Endothelial cell of umbilical vein (primary cell): ENCODE measurements at regions not wholly inside any gene's neighbourhood (a gene's known extent, or its start where the extent isn't known, plus 50 kb on each side); places are given as distances from the start of the nearest gene placed in this dataset.

Experiments
- BruUV-seq: library from RNA; stranded (reverse); fragments of 400-500 nt; replicated peaks from 2 replicates; lab custom pipeline; 2021; lab: Mats Ljungman, UMichigan
- CTCF ChIA-PET: fragments of 300-600, 350-600 bp; sonication (Branson Sonifier 250); formaldehyde crosslinking; loops from one replicate; lab custom pipeline; 2021; ENCODE audit warnings: antibody characterized with exemption, inconsistent platforms; lab: Charles Lee
- POLR2A ChIA-PET: fragments of 300-600, 350-600 bp; sonication (Branson Sonifier 250); formaldehyde crosslinking; loops from one replicate; lab custom pipeline; 2021; ENCODE audit warnings: antibody characterized with exemption, inconsistent platforms; lab: Charles Lee
- DNase-seq: peaks from one replicate; pipeline ENCODE4 v3.0.0-alpha.2; 2011; ENCODE audit warnings: low read depth, low spot score
- FAIRE-seq: peaks from 2 replicates; lab custom pipeline; 2011; peaks lifted over from hg19 to GRCh38; lab: Jason Lieb, UNC
- H2AFZ ChIP-seq: 2 replicates; pipeline ENCODE4 v1.6.0; 2012; ENCODE audit warnings: low read depth, low read length, control low read depth, inconsistent platforms
- H3K27ac ChIP-seq: 2 replicates; pipeline ENCODE4 v1.5.1; 2011; ENCODE audit warnings: low read depth, mild to moderate bottlenecking, control low read depth, low read length, moderate library complexity; ENCODE audit not compliant: insufficient read depth
- H3K27me3 ChIP-seq, 2 experiments: 2 replicates each; pipeline versions ENCODE4 v1.6.0 to v1.6.1; 2011; ENCODE audit warnings: low read length in 2 of 2, mixed read lengths in 1 of 2; ENCODE audit not compliant: control insufficient read depth in 2 of 2, insufficient read depth in 2 of 2
- H3K36me3 ChIP-seq, 2 experiments: 2 replicates in 1 of 2; 3 replicates in 1 of 2; pipeline ENCODE4 v1.5.1; 2011; ENCODE audit warnings: low read length in 2 of 2, mild to moderate bottlenecking in 1 of 2, moderate library complexity in 1 of 2; ENCODE audit not compliant: control insufficient read depth in 2 of 2, insufficient read depth in 2 of 2; ENCODE audit errors: extremely low read depth in 1 of 2
- H3K4me1 ChIP-seq: 3 replicates; pipeline ENCODE4 v1.5.1; 2011; ENCODE audit warnings: mild to moderate bottlenecking, low read length; ENCODE audit not compliant: control insufficient read depth, insufficient read depth; ENCODE audit errors: extremely low read depth
- H3K4me2 ChIP-seq: 2 replicates; pipeline ENCODE4 v1.6.1; 2011; ENCODE audit warnings: low read length, control low read depth, mixed read lengths; ENCODE audit not compliant: insufficient read depth
- H3K4me3 ChIP-seq, 3 experiments: fragments of 200-600 bp in 1 of 3; sonication (generic), shearing (Covaris generic) in 1 of 3; replicated peaks in 1 of 3; 2 replicates each; pipeline ENCODE4 v1.5.1; 2011 to 2016; ENCODE audit warnings: control low read depth in 3 of 3, low read length in 3 of 3, mild to moderate bottlenecking in 2 of 3, inconsistent platforms in 1 of 3, low read depth in 1 of 3, moderate library complexity in 1 of 3; ENCODE audit not compliant: insufficient read depth in 1 of 3
- H3K79me2 ChIP-seq: 2 replicates; pipeline ENCODE4 v1.6.0; 2012; ENCODE audit warnings: low read length, inconsistent platforms; ENCODE audit not compliant: control insufficient read depth, insufficient read depth
- H3K9ac ChIP-seq: replicated peaks from 2 replicates; pipeline ENCODE3; 2011; ENCODE audit warnings: low read length, control low read depth; ENCODE audit not compliant: insufficient read depth; ENCODE audit errors: extremely low read depth
- H3K9me1 ChIP-seq: replicated peaks from 3 replicates; pipeline ENCODE4 v1.6.0; 2011; ENCODE audit warnings: mild to moderate bottlenecking, low read length; ENCODE audit not compliant: control insufficient read depth, insufficient read depth; ENCODE audit errors: extremely low read depth
- H3K9me3 ChIP-seq: replicated peaks from 2 replicates; pipeline ENCODE4 v1.5.1; 2012; ENCODE audit warnings: low read length, inconsistent platforms; ENCODE audit not compliant: control insufficient read depth, insufficient read depth
- H4K20me1 ChIP-seq: replicated peaks from 2 replicates; pipeline ENCODE3; 2011; ENCODE audit warnings: mild to moderate bottlenecking, low read length; ENCODE audit not compliant: control insufficient read depth, insufficient read depth; ENCODE audit errors: extremely low read depth
- EZH2 ChIP-seq: IDR thresholded peaks from 2 replicates; pipeline ENCODE4 v1.6.1; 2012; ENCODE audit warnings: borderline replicate concordance, low read depth, mild to moderate bottlenecking, moderate library complexity, low read length, inconsistent platforms; ENCODE audit not compliant: severe bottlenecking
- FOS ChIP-seq: IDR thresholded peaks from 2 replicates; pipeline ENCODE4 v1.6.1; 2011; ENCODE audit warnings: mild to moderate bottlenecking, low read length, moderate library complexity, borderline replicate concordance; ENCODE audit not compliant: insufficient read depth
- GATA2 ChIP-seq: IDR thresholded peaks from 2 replicates; pipeline ENCODE4 v1.7.0; 2011; ENCODE audit warnings: low read depth, mild to moderate bottlenecking, moderate library complexity, mixed read lengths, low read length; ENCODE audit not compliant: insufficient read length, insufficient read depth
- JUN ChIP-seq: IDR thresholded peaks from 2 replicates; pipeline ENCODE4 v1.6.1; 2011; ENCODE audit warnings: borderline replicate concordance, low read depth; ENCODE audit not compliant: insufficient read length, insufficient read depth
- MYC ChIP-seq: IDR thresholded peaks from one replicate; pipeline ENCODE4 v1.6.1; 2011; ENCODE audit warnings: mild to moderate bottlenecking, low read depth, low read length
- POLR2A ChIP-seq: IDR thresholded peaks from 2 replicates; pipeline ENCODE4 v1.6.1; 2012; ENCODE audit warnings: low read depth, mild to moderate bottlenecking, control low read depth, low read length
- POLR2AphosphoS5 ChIP-seq: IDR thresholded peaks from 2 replicates; pipeline ENCODE4 v1.6.1; 2012; ENCODE audit warnings: low read depth, mild to moderate bottlenecking, control low read depth, low read length, moderate library complexity; ENCODE audit not compliant: insufficient read depth
- dilution Hi-C: fragments of 300-500 bp; cut with MboI; formaldehyde crosslinking; loops from one replicate; pipeline ENCODE4 v1.15.0; 2019; ENCODE audit warnings: low sequenced_read_pairs; ENCODE audit not compliant: extremely low pct_ligation_motif_present
- intact Hi-C: fragments of 100-400 bp; cut with micrococcal nuclease; formaldehyde crosslinking; loops from one replicate; pipeline ENCODE4 v1.10.0; 2022
- TF ChIP-seq, protein P1 (sequence below), 2 donors: IDR thresholded peaks; 1 replicate in 1 of 2; 2 replicates in 1 of 2; pipeline ENCODE4 v1.5.1; 2011; ENCODE audit warnings: low read length in 2 of 2, mild to moderate bottlenecking in 2 of 2, moderate library complexity in 2 of 2, control low read depth in 1 of 2, inconsistent platforms in 1 of 2, low read depth in 1 of 2; ENCODE audit not compliant: insufficient read depth in 1 of 2; ENCODE audit errors: extremely low read depth in 1 of 2
- TF ChIP-seq, protein P2 (sequence below): IDR thresholded peaks from 2 replicates; pipeline ENCODE4 v1.6.1; 2011; ENCODE audit not compliant: insufficient read depth, insufficient read length

DNA sequence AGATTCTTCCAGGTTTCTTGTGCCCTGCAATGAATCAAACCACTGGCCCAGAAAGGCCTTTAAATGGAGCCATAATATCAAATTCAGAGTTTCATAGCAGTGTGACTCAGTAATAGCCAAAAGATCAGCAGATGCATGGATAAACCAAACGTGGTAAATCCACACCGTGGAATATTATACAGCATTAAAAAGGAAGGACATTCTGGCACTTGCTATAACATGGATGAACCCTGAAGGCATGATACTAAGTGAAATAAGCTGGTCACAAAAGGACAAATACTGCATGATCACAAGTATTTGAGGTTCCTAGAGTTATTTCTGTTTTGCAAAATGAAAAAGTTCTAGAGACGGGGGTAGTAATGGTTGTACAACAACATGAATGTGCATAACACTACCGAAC is 140.1 kb downstream of the TOMM20 start:
- H3K4me3 ChIP-seq, result no peak overlapping the region
- FAIRE-seq (no peak), DNase-seq (no peak)
- TF ChIP-seq JUN, result no peak
- dilution Hi-C loops, result loop anchor here (25.0 kb wide), 1 partner anchor 376 kb away; the partner anchor contains the start of gene IRF2BP2
- H4K20me1 ChIP-seq, result no peaks in the 10 kb centered on the region
- H3K79me2 ChIP-seq, result no peaks in the 10 kb centered on the region
- H3K9me1 ChIP-seq, result no peaks in the 10 kb centered on the region
- no peak overlapping the region for H3K4me2 ChIP-seq
- no peaks in the 10 kb centered on the region for H3K36me3 ChIP-seq
- BruUV-seq, result no TSS peak
- intact Hi-C loops, result no loop called here
- peak overlapping the region; percentile 99 for H3K9ac ChIP-seq
- H3K9me3 ChIP-seq, result no peaks in the 10 kb centered on the region
- peaks cover 41% of the 10 kb centered on the region for H3K4me1 ChIP-seq
- H3K27ac ChIP-seq, result peak overlapping the region; percentile 100
- H3K27me3 ChIP-seq, result no peaks in the 10 kb centered on the region
- H2AFZ ChIP-seq, result no peak overlapping the region
- ChIA-PET CTCF (interaction anchor here (2.1 kb wide), 1 partner anchor 9 kb away, joined by 8 read pairs; no protein-coding TSS in a partner anchor), POLR2A (no interaction called here)

DNA sequence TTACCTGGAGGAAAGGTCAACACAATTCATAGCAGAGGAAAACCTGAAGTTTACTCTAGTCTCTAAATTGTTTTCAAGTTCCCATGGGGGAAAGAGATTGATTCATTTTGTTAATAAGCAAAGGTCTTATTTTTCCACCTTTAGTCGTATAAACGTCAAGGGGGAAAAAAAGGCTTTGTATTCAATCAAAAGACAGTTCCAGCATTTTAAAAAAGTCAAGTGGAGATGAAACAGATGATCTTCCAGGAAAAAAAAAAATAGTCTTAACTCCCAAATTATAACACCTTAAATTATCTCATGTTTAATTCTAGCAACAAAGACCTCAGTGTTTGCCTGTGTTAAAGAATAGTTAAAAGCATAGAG is 140.5 kb downstream of the TOMM20 start:
- H2AFZ ChIP-seq, result no peak overlapping the region
- no peaks in the 10 kb centered on the region for H3K79me2 ChIP-seq
- BruUV-seq, result no TSS peak
- no peak overlapping the region for H3K4me2 ChIP-seq
- H3K9me3 ChIP-seq, result no peaks in the 10 kb centered on the region
- FAIRE-seq (no peak), DNase-seq (no peak)
- H3K27ac ChIP-seq, result peak overlapping the region; percentile 100
- H3K4me3 ChIP-seq, result no peak overlapping the region
- H3K9ac ChIP-seq, result peak overlapping the region; percentile 99
- no peaks in the 10 kb centered on the region for H3K9me1 ChIP-seq
- H4K20me1 ChIP-seq, result no peaks in the 10 kb centered on the region
- H3K4me1 ChIP-seq, result peaks cover 45% of the 10 kb centered on the region
- dilution Hi-C loops (loop anchor here (25.0 kb wide), 1 partner anchor 376 kb away; the partner anchor contains the start of gene IRF2BP2), intact Hi-C loops (no loop called here)
- CTCF ChIA-PET, result interaction anchor here (2.1 kb wide), 1 partner anchor 9 kb away, joined by 8 read pairs; no protein-coding TSS in a partner anchor
- TF ChIP-seq JUN (no peak), POLR2AphosphoS5 (no peak), GATA2 (no peak), FOS (no peak), MYC (no peak), EZH2 (no peak), POLR2A (no peak)
- TF ChIP-seq, protein P1, sequence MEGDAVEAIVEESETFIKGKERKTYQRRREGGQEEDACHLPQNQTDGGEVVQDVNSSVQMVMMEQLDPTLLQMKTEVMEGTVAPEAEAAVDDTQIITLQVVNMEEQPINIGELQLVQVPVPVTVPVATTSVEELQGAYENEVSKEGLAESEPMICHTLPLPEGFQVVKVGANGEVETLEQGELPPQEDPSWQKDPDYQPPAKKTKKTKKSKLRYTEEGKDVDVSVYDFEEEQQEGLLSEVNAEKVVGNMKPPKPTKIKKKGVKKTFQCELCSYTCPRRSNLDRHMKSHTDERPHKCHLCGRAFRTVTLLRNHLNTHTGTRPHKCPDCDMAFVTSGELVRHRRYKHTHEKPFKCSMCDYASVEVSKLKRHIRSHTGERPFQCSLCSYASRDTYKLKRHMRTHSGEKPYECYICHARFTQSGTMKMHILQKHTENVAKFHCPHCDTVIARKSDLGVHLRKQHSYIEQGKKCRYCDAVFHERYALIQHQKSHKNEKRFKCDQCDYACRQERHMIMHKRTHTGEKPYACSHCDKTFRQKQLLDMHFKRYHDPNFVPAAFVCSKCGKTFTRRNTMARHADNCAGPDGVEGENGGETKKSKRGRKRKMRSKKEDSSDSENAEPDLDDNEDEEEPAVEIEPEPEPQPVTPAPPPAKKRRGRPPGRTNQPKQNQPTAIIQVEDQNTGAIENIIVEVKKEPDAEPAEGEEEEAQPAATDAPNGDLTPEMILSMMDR (IDR thresholded peaks at IDR 0.05; ENCODE audit: extremely low read depth in 1 of 2, insufficient read depth in 1 of 2, low read depth in 1 of 2, low read length in 2 of 2), result no peak
- TF ChIP-seq, protein P2, sequence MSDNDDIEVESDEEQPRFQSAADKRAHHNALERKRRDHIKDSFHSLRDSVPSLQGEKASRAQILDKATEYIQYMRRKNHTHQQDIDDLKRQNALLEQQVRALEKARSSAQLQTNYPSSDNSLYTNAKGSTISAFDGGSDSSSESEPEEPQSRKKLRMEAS, result no peak
- POLR2A ChIA-PET, result interaction anchor here (1.7 kb wide), 1 partner anchor 377 kb away, joined by 4 read pairs; no protein-coding TSS in a partner anchor
- no peaks in the 10 kb centered on the region for H3K36me3 ChIP-seq
- H3K27me3 ChIP-seq, result no peaks in the 10 kb centered on the region
